GM12874 (cell line): ENCODE measurements at regions not wholly inside any gene's neighbourhood (a gene's known extent, or its start where the extent isn't known, plus 50 kb on each side); places are given as distances from the start of the nearest gene placed in this dataset.

Source experiments
- CTCF ChIP-seq: IDR thresholded peaks from 2 replicates; pipeline ENCODE4 v1.5.1; 2011; ENCODE audit warnings: low read depth, mild to moderate bottlenecking, control low read depth, low read length, moderate library complexity; ENCODE audit not compliant: insufficient read depth

GRCh38 chr12:45102818-45103217 lies 51.9 kb upstream of the DBX2 start:
- TF ChIP-seq CTCF, result no peak

DNA sequence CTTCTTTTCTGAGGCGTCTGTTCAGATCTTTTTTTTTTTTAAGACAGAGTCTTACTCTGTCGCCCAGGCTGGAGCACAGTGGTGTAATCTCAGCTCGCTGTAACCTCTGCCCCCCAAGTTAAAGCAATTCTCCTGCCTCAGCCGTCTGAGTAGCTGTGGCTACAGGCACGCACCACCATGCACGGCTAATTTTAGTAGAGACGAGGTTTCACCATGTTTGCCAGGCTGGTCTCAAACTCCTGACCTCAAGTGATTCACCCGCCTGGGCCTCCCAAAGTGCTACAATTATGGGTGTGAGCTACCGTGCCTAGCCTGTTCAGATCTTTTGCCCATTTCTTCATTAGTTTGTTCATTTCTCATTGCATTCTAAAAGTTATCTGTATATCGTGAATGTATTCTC lies 55.1 kb upstream of the DBX2 start:
- TF ChIP-seq CTCF, result no peak

GRCh38 chr12:45112306-45112705 lies 61.4 kb upstream of the DBX2 start:
- TF ChIP-seq CTCF, result no peak

- no peak; the same call in 1 of the 2 replicates for TF ChIP-seq CTCF
Measured at GRCh38 chr12:45121224-45121623, 70.3 kb upstream of the DBX2 start.

GRCh38 chr12:45122768-45123380 lies 72.0 kb upstream of the DBX2 start:
- TF ChIP-seq CTCF, result no peak

GRCh38 chr12:45124485-45125155 lies 73.7 kb upstream of the DBX2 start:
- no peak for TF ChIP-seq CTCF

GRCh38 chr12:45125997-45126396 lies 75.1 kb upstream of the DBX2 start:
- TF ChIP-seq CTCF, result no peak
